ENCODE measurements at regions not wholly inside any gene's neighbourhood (a gene's known extent, or its start where the extent isn't known, plus 50 kb on each side); places are given as distances from the start of the nearest gene placed in this dataset.

GRCh38 chr10:51023636-51024035 is 50.7 kb upstream of the PRKG1 start:
- TF ChIP-seq CTCF (IDR thresholded peaks at IDR 0.05; ENCODE audit: low read depth, low read length, poor library complexity, severe bottlenecking) (no peak), EZH2phosphoT487 (IDR thresholded peaks at IDR 0.05; ENCODE audit: borderline replicate concordance, low read length) (no peak)

All from DOHH2 (cell line).